ENCODE measurements at regions not wholly inside any gene's neighbourhood (a gene's known extent, or its start where the extent isn't known, plus 50 kb on each side); places are given as distances from the start of the nearest gene placed in this dataset.

DNA sequence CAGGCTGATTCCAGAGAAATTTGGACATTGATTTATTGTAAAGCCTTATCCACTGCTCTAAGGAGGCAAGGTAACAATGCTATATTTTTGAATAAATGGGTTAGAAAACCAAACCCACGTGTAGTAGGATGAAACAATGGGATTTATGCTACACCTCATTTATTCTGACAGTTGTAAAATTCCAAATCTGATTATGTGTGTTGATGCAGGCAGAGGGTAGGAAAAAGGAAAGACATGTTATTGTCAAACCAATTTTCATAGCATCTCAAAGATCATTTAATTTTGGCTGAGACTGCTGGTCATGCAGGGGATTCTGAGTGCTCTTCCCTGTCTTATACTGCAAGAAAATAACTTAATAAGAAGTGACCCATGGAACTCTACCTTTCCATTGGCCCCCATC lies 1219.9 kb upstream of the SORCS1 start:
- H3K4ac ChIP-seq (ENCODE audit: low read depth, low read length), result no peak overlapping the region
- ChIA-PET CTCF (no interaction called here), POLR2A (ENCODE audit: unreplicated experiment) (no interaction called here)
- no peak overlapping the region for H3K56ac ChIP-seq (ENCODE audit: extremely low read depth, insufficient read depth, low read length)
- ATAC-seq (ENCODE audit: low read depth) (no peak), DNase-seq (no peak)
- no peak overlapping the region for H4K8ac ChIP-seq (ENCODE audit: low read depth in 2 of 2, low read length in 2 of 2)
- no peak overlapping the region for H2BK15ac ChIP-seq (ENCODE audit: low read depth, low read length)
- TF ChIP-seq, protein P1, sequence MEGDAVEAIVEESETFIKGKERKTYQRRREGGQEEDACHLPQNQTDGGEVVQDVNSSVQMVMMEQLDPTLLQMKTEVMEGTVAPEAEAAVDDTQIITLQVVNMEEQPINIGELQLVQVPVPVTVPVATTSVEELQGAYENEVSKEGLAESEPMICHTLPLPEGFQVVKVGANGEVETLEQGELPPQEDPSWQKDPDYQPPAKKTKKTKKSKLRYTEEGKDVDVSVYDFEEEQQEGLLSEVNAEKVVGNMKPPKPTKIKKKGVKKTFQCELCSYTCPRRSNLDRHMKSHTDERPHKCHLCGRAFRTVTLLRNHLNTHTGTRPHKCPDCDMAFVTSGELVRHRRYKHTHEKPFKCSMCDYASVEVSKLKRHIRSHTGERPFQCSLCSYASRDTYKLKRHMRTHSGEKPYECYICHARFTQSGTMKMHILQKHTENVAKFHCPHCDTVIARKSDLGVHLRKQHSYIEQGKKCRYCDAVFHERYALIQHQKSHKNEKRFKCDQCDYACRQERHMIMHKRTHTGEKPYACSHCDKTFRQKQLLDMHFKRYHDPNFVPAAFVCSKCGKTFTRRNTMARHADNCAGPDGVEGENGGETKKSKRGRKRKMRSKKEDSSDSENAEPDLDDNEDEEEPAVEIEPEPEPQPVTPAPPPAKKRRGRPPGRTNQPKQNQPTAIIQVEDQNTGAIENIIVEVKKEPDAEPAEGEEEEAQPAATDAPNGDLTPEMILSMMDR (conservative IDR thresholded peaks at IDR 0.05; ENCODE audit: low read depth, low read length), result no peak
- TF ChIP-seq BHLHE40 (IDR thresholded peaks at IDR 0.05; ENCODE audit: low read depth, low read length) (no peak), RAD21 (IDR thresholded peaks at IDR 0.05; ENCODE audit: low read length) (no peak), CHD1 (IDR thresholded peaks at IDR 0.05; ENCODE audit: low read depth, low read length) (no peak), RFX5 (IDR thresholded peaks at IDR 0.05; ENCODE audit: low read depth, low read length) (no peak), RCOR1 (IDR thresholded peaks at IDR 0.05; ENCODE audit: insufficient replicate concordance, low read length) (no peak), FOS (IDR thresholded peaks at IDR 0.05; ENCODE audit: low read depth, low read length) (no peak), SMC3 (IDR thresholded peaks at IDR 0.05; ENCODE audit: low read depth, low read length) (no peak), MXI1 (IDR thresholded peaks at IDR 0.05; ENCODE audit: borderline replicate concordance, low read depth, low read length) (no peak), MAFK (IDR thresholded peaks at IDR 0.05; ENCODE audit: low read depth, low read length) (no peak), NFE2L2 (IDR thresholded peaks at IDR 0.05; ENCODE audit: low read depth, low read length) (no peak)
- TF ChIP-seq, protein P2, sequence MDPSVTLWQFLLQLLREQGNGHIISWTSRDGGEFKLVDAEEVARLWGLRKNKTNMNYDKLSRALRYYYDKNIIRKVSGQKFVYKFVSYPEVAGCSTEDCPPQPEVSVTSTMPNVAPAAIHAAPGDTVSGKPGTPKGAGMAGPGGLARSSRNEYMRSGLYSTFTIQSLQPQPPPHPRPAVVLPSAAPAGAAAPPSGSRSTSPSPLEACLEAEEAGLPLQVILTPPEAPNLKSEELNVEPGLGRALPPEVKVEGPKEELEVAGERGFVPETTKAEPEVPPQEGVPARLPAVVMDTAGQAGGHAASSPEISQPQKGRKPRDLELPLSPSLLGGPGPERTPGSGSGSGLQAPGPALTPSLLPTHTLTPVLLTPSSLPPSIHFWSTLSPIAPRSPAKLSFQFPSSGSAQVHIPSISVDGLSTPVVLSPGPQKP (IDR thresholded peaks at IDR 0.05; ENCODE audit: borderline replicate concordance, low read depth, low read length), result no peak
- TF ChIP-seq, protein P3, sequence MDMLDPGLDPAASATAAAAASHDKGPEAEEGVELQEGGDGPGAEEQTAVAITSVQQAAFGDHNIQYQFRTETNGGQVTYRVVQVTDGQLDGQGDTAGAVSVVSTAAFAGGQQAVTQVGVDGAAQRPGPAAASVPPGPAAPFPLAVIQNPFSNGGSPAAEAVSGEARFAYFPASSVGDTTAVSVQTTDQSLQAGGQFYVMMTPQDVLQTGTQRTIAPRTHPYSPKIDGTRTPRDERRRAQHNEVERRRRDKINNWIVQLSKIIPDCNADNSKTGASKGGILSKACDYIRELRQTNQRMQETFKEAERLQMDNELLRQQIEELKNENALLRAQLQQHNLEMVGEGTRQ (IDR thresholded peaks at IDR 0.05; ENCODE audit: low read depth, low read length), result no peak
- H3K9me3 ChIP-seq (ENCODE audit: control insufficient read depth, insufficient read depth, low read length), result no peaks in the 10 kb centered on the region; the same call in 1 of the 2 replicates
- H4K91ac ChIP-seq (ENCODE audit: insufficient read depth, low read depth, low read length), result no peak overlapping the region
- H2BK5ac ChIP-seq (ENCODE audit: low read depth, low read length, poor library complexity, severe bottlenecking), result no peak overlapping the region
- in situ Hi-C loops (cut with MboI; ENCODE audit: low sequenced_read_pairs) (no loop called here), intact Hi-C loops (cut with micrococcal nuclease) (no loop called here), dilution Hi-C loops (cut with HindIII; ENCODE audit: low sequenced_read_pairs, unreplicated experiment) (no loop called here)
- H3K4me3 ChIP-seq (ENCODE audit: insufficient read depth, low read depth, low read length), result no peak overlapping the region
- H3K23ac ChIP-seq (ENCODE audit: low read depth, low read length), result no peak overlapping the region
- H4K20me1 ChIP-seq (ENCODE audit: insufficient read depth, low read length), result no peaks in the 10 kb centered on the region
- H3K36me3 ChIP-seq (ENCODE audit: control insufficient read depth, insufficient read depth, low read length), result no peaks in the 10 kb centered on the region
- H3K9me1 ChIP-seq (ENCODE audit: insufficient read depth, low read length), result no peaks in the 10 kb centered on the region
- no peak overlapping the region for H3K18ac ChIP-seq (ENCODE audit: low read depth, low read length)
- H3K9ac ChIP-seq (ENCODE audit: low read depth, low read length), result no peak overlapping the region
- no peak overlapping the region for H2AK5ac ChIP-seq (ENCODE audit: low read depth, low read length)
- no peak overlapping the region for H3K4me2 ChIP-seq (ENCODE audit: low read depth, low read length)
- H2AFZ ChIP-seq (replicated peaks; ENCODE audit: low read length, poor library complexity), result no peak overlapping the region
- no peak overlapping the region for H3K14ac ChIP-seq (replicated peaks; ENCODE audit: low read depth, low read length)
- H3K27me3 ChIP-seq (ENCODE audit: control insufficient read depth, insufficient read depth, low read length), result no peaks in the 10 kb centered on the region
- H2BK20ac ChIP-seq (ENCODE audit: low read depth, low read length), result no peak overlapping the region
- no peaks in the 10 kb centered on the region for H3K4me1 ChIP-seq (ENCODE audit: control insufficient read depth, insufficient read depth, low read length)
- no peak overlapping the region for H4K5ac ChIP-seq (ENCODE audit: low read depth, low read length)
- BruUV-seq (replicated peaks), result no TSS peak
- no peak overlapping the region for H2AK9ac ChIP-seq (replicated peaks; ENCODE audit: low read depth, low read length, poor library complexity)
- H3K79me1 ChIP-seq (ENCODE audit: low read depth in 1 of 2, low read length in 2 of 2), result no peaks in the 10 kb centered on the region
- H3K27ac ChIP-seq (ENCODE audit: insufficient read depth, low read length), result no peak overlapping the region
- no peak overlapping the region for H2BK120ac ChIP-seq (ENCODE audit: low read depth, low read length)
- no CpG with 5 or more reads among the region's 1 CpG for WGBS, 2 experiments (ENCODE audit: extremely low coverage in 2 of 2, insufficient read length in 1 of 2)

All from IMR-90 (cell line).